H9 (cell line): ENCODE measurements at regions not wholly inside any gene's neighbourhood (a gene's known extent, or its start where the extent isn't known, plus 50 kb on each side); places are given as distances from the start of the nearest gene placed in this dataset.

Source experiments
- DNase-seq: peaks from one replicate; pipeline ENCODE4 v3.0.0-alpha.2; 2017
- H2AFZ ChIP-seq: one replicate; pipeline ENCODE4 v1.6.1; 2013; ENCODE audit warnings: mild to moderate bottlenecking, low read length, control low read depth, moderate library complexity
- H2AK5ac ChIP-seq: 2 replicates; pipeline ENCODE4 v1.6.1; 2013; ENCODE audit warnings: low read length, control low read depth, mixed read lengths; ENCODE audit not compliant: insufficient read length
- H2BK120ac ChIP-seq: one replicate; pipeline ENCODE4 v1.6.1; 2013; ENCODE audit warnings: low read depth, mild to moderate bottlenecking, low read length, control low read depth, inconsistent platforms; ENCODE audit not compliant: poor library complexity, severe bottlenecking
- H2BK12ac ChIP-seq: 2 replicates; pipeline ENCODE4 v1.6.1; 2013; ENCODE audit warnings: low read length, control low read depth, mixed read lengths, low read depth; ENCODE audit not compliant: insufficient read length
- H2BK15ac ChIP-seq: 2 replicates; pipeline ENCODE4 v1.6.1; 2013; ENCODE audit warnings: low read depth, low read length, control low read depth
- H2BK20ac ChIP-seq: one replicate; pipeline ENCODE4 v1.6.1; 2013; ENCODE audit warnings: low read depth, mild to moderate bottlenecking, low read length, control low read depth, inconsistent platforms; ENCODE audit not compliant: poor library complexity, severe bottlenecking
- H2BK5ac ChIP-seq: 2 replicates; pipeline ENCODE4 v1.6.1; 2013; ENCODE audit warnings: low read length, control low read depth, mixed read lengths; ENCODE audit not compliant: insufficient read length
- H3K14ac ChIP-seq: 2 replicates; pipeline ENCODE4 v1.6.1; 2013; ENCODE audit warnings: low read length, control low read depth; ENCODE audit not compliant: insufficient read depth
- H3K18ac ChIP-seq: 2 replicates; pipeline ENCODE4 v1.6.1; 2013; ENCODE audit warnings: low read depth, mild to moderate bottlenecking, mixed read lengths, low read length, control low read depth; ENCODE audit not compliant: insufficient read length
- H3K23ac ChIP-seq: 2 replicates; pipeline ENCODE4 v1.6.1; 2013; ENCODE audit warnings: low read length, control low read depth, mixed read lengths, low read depth; ENCODE audit not compliant: insufficient read length
- H3K23me2 ChIP-seq: 2 replicates; pipeline ENCODE4 v1.6.1; 2013; ENCODE audit warnings: low read depth, mild to moderate bottlenecking, mixed read lengths, low read length, control low read depth; ENCODE audit not compliant: insufficient read length, poor library complexity, severe bottlenecking
- H3K27ac ChIP-seq: 2 replicates; pipeline ENCODE4 v1.5.1; 2013; ENCODE audit warnings: low read length, control low read depth, mixed read lengths, low read depth; ENCODE audit not compliant: insufficient read length
- H3K27me3 ChIP-seq: 2 replicates; pipeline ENCODE4 v1.6.1; 2013; ENCODE audit warnings: low read length, control low read depth, inconsistent platforms; ENCODE audit not compliant: insufficient read depth
- H3K4ac ChIP-seq: 2 replicates; pipeline ENCODE4 v1.6.1; 2013; ENCODE audit warnings: low read depth, mild to moderate bottlenecking, control low read depth, inconsistent platforms, low read length, moderate library complexity
- H3K4me1 ChIP-seq: 2 replicates; pipeline ENCODE4 v1.6.1; 2013; ENCODE audit warnings: low read length, control low read depth, inconsistent platforms; ENCODE audit not compliant: insufficient read depth
- H3K4me2 ChIP-seq: 2 replicates; pipeline ENCODE4 v1.6.1; 2013; ENCODE audit warnings: low read length, control low read depth, mixed read lengths; ENCODE audit not compliant: insufficient read length, insufficient read depth
- H3K56ac ChIP-seq: 2 replicates; pipeline ENCODE4 v1.6.1; 2013; ENCODE audit warnings: low read depth, mild to moderate bottlenecking, mixed read lengths, low read length, control low read depth; ENCODE audit not compliant: insufficient read length
- H3K79me1 ChIP-seq: 2 replicates; pipeline ENCODE4 v1.6.1; 2013; ENCODE audit warnings: low read depth, mild to moderate bottlenecking, moderate library complexity, low read length, control low read depth, inconsistent platforms; ENCODE audit not compliant: insufficient read depth, poor library complexity, severe bottlenecking
- H3K79me2 ChIP-seq: 2 replicates; pipeline ENCODE4 v1.6.1; 2013; ENCODE audit warnings: low read length, control low read depth, inconsistent platforms; ENCODE audit not compliant: insufficient read depth
- H3K9ac ChIP-seq: 2 replicates; pipeline ENCODE4 v1.6.1; 2013; ENCODE audit warnings: low read length, control low read depth, mixed read lengths; ENCODE audit not compliant: insufficient read length; ENCODE audit errors: extremely low read depth
- H3K9me3 ChIP-seq: one replicate; pipeline ENCODE4 v1.6.1; 2013; ENCODE audit warnings: low read depth, low read length, inconsistent platforms; ENCODE audit not compliant: control insufficient read depth
- H3T11ph ChIP-seq: one replicate; pipeline ENCODE4 v1.6.1; 2013; ENCODE audit warnings: mild to moderate bottlenecking, low read length, control low read depth, inconsistent platforms
- H4K20me1 ChIP-seq: one replicate; pipeline ENCODE4 v1.6.1; 2013; ENCODE audit not compliant: control insufficient read depth, insufficient read length, insufficient read depth
- H4K5ac ChIP-seq: 2 replicates; pipeline ENCODE4 v1.6.1; 2013; ENCODE audit warnings: low read depth, mild to moderate bottlenecking, mixed read lengths, low read length, control low read depth; ENCODE audit not compliant: insufficient read length
- H4K8ac ChIP-seq: replicated peaks from 2 replicates; pipeline ENCODE4 v1.6.1; 2013; ENCODE audit warnings: low read length, control low read depth, mixed read lengths, low read depth; ENCODE audit not compliant: insufficient read length
- H4K91ac ChIP-seq: 2 replicates; pipeline ENCODE4 v1.6.1; 2013; ENCODE audit warnings: low read depth, mild to moderate bottlenecking, moderate library complexity, mixed read lengths, low read length, control low read depth; ENCODE audit not compliant: insufficient read length
- H3K27ac Mint-ChIP-seq, 3 experiments: 2 replicates in 2 of 3; 3 replicates in 1 of 3; pipeline ENCODE4 v1.8.0; 2020 to 2021; ENCODE audit warnings: mixed read lengths in 3 of 3, mild to moderate bottlenecking in 1 of 3, moderate library complexity in 1 of 3
- H3K27me3 Mint-ChIP-seq: 2 replicates; pipeline ENCODE4 v1.8.0; 2021; ENCODE audit warnings: low read depth, mild to moderate bottlenecking, moderate library complexity, mixed read lengths
- H3K36me3 Mint-ChIP-seq, 3 experiments: 2 replicates in 2 of 3; 3 replicates in 1 of 3; pipeline ENCODE4 v1.8.0; 2020 to 2021; ENCODE audit warnings: low read depth in 3 of 3, mixed read lengths in 3 of 3; ENCODE audit not compliant: insufficient read depth in 1 of 3
- H3K4me1 Mint-ChIP-seq, 2 experiments: 2 replicates each; pipeline ENCODE4 v1.8.0; 2020; ENCODE audit warnings: mixed read lengths in 2 of 2
- H3K4me3 Mint-ChIP-seq, 2 experiments: 2 replicates in 1 of 2; 3 replicates in 1 of 2; pipeline ENCODE4 v1.8.0; 2020 to 2021; ENCODE audit warnings: mild to moderate bottlenecking in 2 of 2, mixed read lengths in 2 of 2, moderate library complexity in 1 of 2
- H3K9me3 Mint-ChIP-seq, 2 experiments: 2 replicates in 1 of 2; 3 replicates in 1 of 2; pipeline ENCODE4 v1.8.0; 2020; ENCODE audit warnings: mild to moderate bottlenecking in 2 of 2, mixed read lengths in 2 of 2, moderate library complexity in 1 of 2
- WGBS: extraction: QIAGEN DNeasy Blood & Tissue Kit; methylation state at CpG from one replicate; pipeline ENCODE4 v1.1.7; 2013; ENCODE audit warnings: missing lambda C conversion rate, low lambda C conversion rate, mixed read lengths; ENCODE audit not compliant: insufficient read length; ENCODE audit errors: extremely low coverage; 5-methylcytosine and 5-hydroxymethylcytosine counted together
- TF ChIP-seq, protein P1 (sequence below): fragments of 200-600 bp; sonication (generic); conservative IDR thresholded peaks from 3 replicates; pipeline ENCODE4 v1.8.0; 2021; ENCODE audit warnings: antibody characterized with exemption, mild to moderate bottlenecking

DNA sequence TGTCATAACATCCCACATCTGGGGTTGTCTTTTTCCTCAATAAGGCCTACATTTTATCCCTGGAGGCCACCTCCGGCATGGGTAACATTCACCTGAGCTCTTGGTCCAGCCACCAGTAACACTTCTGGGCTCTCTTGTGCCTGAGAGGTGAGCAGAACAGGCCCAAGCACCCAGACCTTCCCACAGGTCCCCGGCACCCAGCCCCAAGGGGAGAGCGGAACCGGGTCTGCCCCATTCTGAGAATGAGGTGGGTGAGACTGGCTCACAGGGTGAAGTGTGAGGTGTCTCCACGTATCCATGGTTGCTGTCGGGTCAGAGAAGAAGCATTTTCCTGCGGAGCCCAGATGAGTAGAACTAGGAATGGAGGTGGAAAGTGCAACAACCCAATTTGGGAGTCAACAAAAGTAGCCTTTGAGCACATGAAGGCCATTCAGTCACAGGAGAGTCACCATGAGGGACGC is 496.7 kb upstream of the MYT1L start:
- Histone ChIP-seq H3K9me3 (no peaks in the 10 kb centered on the region), H3K79me1 (no peaks in the 10 kb centered on the region), H3K4me2 (no peak overlapping the region), H2BK5ac (no peak overlapping the region), H2AK5ac (no peak overlapping the region), H3K4me1 (no peaks in the 10 kb centered on the region), H4K20me1 (no peaks in the 10 kb centered on the region), H2BK15ac (no peak overlapping the region), H2AFZ (no peak overlapping the region), H2BK12ac (no peak overlapping the region), H3K27me3 (no peaks in the 10 kb centered on the region), H2BK20ac (no peak overlapping the region), H3K4ac (no peak overlapping the region), H2BK120ac (no peak overlapping the region), H3K79me2 (no peaks in the 10 kb centered on the region), H3K23me2 (no peaks in the 10 kb centered on the region), H4K5ac (no peak overlapping the region), H3K18ac (no peak overlapping the region), H3K23ac (no peak overlapping the region), H3K27ac (no peak overlapping the region), H3K14ac (no peak overlapping the region; the same call in 1 of the 2 replicates), H3K9ac (no peak overlapping the region), H4K91ac (no peak overlapping the region), H3K56ac (no peak overlapping the region), H4K8ac (no peak overlapping the region), H3T11ph (no peak overlapping the region)
- no CpG with 5 or more reads among the region's 8 CpGs for WGBS
- peaks cover 6 to 8% of the 10 kb centered on the region in 2 experiments for H3K4me1 Mint-ChIP-seq
- H3K4me3 Mint-ChIP-seq, result no peak overlapping the region
- DNase-seq, result peak; percentile 10
- H3K36me3 Mint-ChIP-seq, result no peaks in the 10 kb centered on the region
- H3K9me3 Mint-ChIP-seq, result peaks cover 0 to 16% of the 10 kb centered on the region in 2 experiments
- TF ChIP-seq, protein P1, sequence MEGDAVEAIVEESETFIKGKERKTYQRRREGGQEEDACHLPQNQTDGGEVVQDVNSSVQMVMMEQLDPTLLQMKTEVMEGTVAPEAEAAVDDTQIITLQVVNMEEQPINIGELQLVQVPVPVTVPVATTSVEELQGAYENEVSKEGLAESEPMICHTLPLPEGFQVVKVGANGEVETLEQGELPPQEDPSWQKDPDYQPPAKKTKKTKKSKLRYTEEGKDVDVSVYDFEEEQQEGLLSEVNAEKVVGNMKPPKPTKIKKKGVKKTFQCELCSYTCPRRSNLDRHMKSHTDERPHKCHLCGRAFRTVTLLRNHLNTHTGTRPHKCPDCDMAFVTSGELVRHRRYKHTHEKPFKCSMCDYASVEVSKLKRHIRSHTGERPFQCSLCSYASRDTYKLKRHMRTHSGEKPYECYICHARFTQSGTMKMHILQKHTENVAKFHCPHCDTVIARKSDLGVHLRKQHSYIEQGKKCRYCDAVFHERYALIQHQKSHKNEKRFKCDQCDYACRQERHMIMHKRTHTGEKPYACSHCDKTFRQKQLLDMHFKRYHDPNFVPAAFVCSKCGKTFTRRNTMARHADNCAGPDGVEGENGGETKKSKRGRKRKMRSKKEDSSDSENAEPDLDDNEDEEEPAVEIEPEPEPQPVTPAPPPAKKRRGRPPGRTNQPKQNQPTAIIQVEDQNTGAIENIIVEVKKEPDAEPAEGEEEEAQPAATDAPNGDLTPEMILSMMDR, result no peak
- H3K27me3 Mint-ChIP-seq, result peaks cover 7% of the 10 kb centered on the region
- H3K27ac Mint-ChIP-seq, result no peak overlapping the region
